GM18868 (cell line): ENCODE measurements at regions not wholly inside any gene's neighbourhood (a gene's known extent, or its start where the extent isn't known, plus 50 kb on each side); places are given as distances from the start of the nearest gene placed in this dataset.
"Not testable (repeated sequence)": the region's sequence is repeated elsewhere in the genome, so short reads cannot be mapped to it uniquely, and the experiment has no call there.

Experiments used
- ATAC-seq: cut with Tn5 transposase; IDR thresholded peaks from one replicate; pipeline ENCODE4 v1.9.1; 2021; ENCODE audit warnings: mild to moderate bottlenecking, moderate library complexity; ENCODE audit not compliant: unreplicated experiment

DNA sequence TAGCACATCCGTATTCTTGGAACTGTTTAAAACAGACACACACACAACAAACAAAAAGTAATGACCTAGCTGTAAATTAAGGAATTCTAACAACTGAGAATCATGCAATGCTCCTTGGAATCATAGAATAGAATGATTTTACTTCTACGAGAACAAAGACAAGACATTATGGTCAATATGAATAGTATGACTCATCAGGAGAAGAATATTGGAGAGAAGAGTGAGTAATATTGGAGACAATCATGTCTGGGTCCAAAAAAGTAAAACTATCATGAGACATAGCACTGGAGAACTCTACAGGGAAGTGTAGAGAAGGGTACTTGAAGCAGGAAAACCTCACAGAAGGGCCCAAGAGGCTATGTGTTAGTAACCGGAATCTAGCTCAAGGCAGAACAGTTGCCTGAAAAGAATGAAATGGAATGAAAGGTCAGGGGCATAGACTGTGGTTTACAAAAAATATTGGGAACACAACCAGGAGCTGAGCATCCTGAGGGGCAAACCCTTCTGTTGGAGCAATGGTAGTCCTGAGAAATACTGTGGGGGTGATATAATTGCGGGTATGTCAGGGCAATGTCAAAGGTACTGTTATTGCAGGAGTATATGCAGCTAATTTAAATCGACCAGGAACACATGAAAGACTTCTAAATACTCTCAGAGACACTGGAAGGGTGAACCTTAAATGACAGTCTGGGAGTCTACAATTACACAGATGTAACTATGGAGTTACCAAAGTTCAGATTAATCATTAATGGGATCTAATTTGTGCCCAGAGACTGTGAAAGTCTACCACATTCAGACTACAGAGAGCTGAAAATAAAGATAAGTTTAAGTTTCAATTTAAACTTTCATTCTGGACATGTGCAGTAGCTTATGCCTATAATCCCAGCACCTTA lies 201.2 kb downstream of the BCHE start:
- ATAC-seq = no peak

DNA sequence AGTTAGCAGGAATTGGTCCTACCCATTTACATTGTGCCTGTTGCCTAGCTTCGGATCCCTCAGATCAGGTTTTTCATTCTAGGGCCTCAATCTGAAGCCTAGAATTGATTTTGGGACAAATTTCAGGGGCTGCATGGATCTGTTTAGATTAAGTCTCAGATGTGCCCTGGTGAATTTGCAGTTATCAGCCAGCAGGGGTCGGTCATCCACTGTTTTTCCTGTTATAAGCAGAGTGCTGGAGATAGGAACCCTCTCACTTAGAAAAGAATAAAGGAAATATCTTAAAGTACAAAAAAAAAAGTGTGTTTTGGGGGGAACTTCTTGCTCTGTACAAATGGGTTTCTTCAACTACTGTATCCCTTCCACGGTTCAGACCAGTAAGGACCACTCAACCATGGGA lies 212.5 kb downstream of the BCHE start:
- no peak for ATAC-seq

DNA sequence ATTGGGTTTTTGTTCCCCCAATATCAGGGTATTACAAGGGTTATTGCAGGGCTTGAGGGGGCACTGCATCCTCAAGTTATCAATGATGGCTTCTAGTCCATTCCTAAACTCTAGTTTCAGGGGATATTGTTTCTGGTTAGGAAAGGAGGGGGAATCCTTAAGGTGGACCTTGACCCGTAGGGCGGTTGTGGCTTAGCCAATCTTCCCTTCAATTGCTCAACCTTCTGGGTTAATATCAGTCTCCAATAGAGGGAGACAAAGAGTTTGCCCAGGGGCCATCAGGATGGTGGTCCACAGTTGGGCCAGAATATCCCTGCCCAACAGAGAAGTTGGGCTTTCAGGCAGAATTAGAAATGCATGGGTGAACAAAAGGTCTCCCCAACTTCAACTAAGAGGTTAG lies 214.9 kb downstream of the BCHE start:
- no peak for ATAC-seq

DNA sequence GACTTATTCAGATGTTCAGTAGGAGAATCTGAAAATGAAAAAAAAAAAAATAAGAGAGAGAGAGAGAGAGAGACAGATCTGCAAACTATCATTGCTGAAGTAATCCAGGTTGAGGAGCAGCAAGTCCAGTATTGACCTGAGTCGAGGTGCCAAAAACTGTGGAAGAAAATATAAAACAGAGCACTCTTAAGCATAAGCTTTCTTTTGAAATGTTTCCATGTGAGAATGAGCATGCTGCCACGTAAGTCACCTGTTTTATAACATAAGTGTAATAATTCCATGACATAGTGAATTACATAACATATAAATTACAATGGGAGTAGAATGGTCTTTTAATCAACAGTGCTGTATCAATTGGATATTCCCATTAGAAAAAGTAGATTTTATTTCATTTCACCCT lies 218.2 kb downstream of the BCHE start:
- ATAC-seq = no peak

DNA sequence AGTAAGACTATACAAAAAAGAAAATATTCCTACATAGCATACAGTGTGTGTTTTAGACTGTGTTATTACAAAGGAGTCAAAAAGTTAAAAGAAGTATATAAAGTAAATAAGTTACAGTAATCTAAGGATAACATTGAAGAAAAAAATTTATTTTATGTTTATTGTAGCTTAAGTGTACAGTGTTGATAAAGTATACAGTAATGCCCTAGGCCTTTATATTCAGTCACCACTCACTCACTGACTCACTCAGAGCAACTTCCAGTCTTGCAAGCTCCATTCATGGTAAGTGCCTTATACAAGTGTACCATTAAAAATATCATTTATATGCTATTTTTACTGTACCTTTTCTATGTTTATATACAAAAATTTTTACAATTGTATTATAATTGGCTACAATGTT lies 220.1 kb downstream of the BCHE start:
- no peak for ATAC-seq

DNA sequence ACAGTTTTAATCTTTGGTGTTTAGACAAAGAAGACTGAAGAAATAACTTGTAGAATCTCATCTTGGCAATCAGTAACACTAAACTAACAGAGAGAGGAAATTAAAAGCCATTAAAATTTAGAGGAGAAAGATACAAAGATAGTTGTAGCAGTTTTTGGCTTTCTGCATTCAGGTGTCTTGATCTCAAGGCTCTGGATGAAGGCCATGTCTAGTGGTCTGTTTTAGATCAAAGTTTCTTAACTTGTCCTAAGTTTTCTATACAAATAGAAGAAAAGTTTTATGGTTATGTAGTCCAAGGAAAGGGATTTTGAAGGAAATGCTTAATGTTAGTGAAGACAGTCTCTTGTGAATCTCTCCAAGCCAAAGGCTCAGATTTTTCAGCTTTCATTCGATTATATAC lies 222.9 kb downstream of the BCHE start:
- ATAC-seq = no peak

DNA sequence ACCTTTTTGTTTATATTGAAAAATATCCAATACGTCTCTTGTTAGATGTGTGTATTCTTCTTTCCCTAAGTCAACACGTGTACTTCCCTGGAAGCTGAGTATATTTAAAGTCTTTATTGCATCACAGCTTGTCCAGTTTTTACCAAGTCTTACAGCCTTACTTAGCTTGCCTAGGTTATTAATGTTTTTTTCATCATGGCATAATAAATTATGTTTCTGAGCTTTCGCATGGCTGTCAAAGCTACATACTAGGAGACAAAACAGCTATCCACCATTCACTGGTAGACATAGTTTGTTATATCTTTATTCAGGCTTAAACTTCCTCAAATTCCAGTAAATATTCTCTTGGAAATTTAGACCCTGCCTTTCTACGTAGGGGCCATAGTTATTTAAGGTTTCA lies 224.2 kb downstream of the BCHE start:
- ATAC-seq = no peak

DNA sequence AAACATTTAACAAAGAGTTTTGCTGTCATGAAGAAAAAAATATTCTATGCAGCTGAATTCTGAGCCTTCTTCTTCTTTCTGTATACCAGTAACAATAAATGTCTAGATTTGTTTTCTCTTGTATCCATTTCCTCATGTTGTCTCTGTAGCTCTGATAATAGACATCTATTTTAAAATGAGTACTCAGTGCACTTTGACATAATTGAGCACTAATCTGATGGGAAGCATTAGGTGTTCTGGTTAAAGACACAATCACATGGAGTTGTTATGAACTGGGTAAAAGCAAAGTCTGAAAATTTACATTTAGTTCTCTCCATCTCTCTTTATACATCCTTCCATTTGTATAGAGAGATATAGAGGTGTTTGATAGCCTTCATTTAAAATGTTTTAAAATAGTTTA lies 230.0 kb downstream of the BCHE start:
- no peak for ATAC-seq

DNA sequence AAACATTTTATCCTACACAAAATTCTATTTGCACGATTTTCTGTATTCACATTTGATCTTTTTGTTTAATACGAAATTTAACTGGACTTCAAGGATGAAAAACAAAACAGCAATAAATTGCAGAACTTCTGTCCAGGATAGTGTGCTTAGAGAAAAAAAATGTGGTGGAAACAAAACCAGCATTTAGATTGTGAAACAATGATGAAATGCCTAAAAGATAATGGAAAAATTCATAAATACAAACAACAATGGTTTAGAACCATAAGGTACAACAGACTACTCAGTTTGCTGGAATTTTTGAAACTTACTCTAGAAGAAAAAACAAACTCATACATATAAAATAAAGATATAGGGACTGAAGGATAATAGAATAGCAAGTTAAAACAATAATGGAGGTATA lies 234.0 kb downstream of the BCHE start:
- ATAC-seq = no peak

DNA sequence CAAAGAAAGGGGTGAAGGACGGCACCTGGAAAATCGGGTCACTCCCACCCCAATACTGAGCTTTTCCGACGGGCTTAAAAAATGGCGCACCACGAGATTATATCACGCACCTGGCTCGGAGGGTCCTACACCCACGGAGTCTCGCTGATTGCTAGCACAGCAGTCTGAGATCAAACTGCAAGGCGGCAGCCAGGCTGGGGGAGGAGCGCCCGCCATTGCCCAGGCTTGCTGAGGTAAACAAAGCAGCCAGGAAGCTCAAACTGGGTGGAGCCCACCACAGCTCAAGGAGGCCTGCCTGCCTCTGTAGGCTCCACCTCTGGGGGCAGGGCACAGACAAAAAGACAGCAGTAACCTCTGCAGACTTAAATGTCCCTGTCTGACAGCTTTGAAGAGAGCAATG lies 264.7 kb downstream of the BCHE start:
- ATAC-seq = not testable (repeated sequence)

DNA sequence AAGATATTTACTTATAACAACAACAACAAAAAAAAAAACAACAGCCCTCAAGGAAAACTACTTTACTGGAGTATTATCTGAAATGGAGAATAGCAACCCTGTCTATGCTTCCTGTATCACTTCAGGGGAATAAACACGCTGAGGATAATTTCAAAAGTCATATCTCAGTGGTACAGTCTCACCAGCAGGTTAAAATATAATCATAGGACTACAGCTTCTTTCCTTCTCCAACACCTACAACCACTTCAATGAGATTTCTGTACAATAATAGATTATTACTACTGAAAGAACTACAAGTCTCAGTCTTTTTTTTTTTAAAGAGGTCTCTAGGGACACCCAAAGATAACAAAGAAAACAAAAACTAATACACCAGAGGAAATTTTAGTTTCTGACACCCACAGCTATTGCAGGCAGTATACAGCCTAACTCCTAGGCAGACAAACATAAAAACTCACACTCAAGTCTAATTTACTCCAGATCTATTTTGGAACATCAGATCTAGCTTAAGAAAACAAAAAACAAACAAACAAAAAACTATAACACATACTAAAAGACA lies 268.2 kb downstream of the BCHE start:
- peak; percentile 61 for ATAC-seq

DNA sequence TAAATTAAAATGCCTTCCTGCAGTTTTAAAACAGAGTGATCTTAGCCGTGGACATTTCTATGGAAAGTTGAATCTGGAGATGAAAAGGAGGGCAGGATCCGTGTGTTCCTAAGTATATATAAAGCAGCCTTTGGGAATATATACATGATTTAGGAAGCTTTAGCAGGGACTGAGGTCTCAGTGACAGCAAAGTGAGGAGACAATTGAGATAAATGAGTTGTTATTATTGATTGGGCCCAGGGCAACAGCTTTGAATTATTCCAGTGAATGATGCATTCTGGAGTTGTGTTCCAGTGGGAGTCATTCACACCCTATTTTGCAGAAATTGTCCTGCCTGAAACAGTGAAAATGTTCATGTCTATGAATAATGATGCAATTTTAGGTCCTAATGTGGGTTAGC lies 281.4 kb downstream of the BCHE start:
- ATAC-seq = no peak

DNA sequence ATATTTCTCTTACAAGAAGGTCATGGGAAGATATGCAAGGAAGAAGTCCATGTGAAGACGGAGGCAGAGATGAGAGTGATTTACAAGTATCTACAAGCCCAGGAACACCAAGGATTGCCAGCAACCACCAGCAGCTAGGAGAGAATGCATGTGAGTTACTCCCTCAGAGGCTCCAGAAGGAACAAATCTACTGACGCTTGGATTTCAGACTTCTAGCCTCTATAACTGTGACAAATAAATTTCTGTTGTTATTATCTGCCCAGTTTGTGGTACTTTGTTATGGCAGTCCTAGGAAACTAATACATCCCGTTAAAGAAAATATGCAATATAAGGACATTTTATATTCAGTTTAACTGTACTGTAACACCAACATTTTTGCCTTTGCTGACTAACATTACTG lies 283.9 kb downstream of the BCHE start:
- ATAC-seq = no peak

DNA sequence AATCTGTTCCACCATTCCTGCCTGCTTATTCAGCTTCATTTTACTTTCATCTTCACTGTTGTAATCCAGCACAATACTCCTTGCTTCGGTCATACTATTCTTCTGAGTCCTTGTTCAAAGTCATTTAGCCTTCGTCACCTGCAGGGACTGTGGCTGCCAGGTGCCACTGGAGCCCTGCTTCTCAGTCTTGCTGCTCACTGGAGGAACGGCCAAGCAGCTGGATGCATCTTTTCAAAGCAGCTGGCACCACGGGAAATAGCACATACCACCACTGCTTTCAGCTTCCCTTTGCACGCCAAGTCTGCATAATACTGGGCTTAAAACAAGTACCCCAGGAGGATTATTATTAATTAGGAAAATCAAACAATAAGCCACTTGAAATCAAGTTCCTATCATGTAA lies 287.6 kb downstream of the BCHE start:
- no peak for ATAC-seq

DNA sequence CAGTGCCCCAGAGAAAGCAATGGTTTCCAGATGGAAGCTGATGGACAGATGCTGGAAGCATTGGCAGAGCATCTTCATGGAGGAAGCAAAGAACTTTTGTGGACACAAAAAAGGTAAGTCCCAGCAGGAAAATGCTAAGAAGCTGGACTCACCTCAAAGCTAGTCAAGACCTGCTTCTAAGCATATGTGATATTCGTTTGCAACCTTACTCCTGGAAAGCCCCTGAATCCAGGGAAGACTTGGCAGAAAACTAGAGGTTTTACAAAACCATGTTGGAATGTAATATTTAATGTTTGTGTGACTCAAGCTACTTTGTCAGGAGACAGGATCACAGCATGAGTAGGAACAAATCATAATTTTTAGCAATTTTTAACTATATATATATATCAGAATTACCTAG lies 288.2 kb downstream of the BCHE start:
- ATAC-seq = no peak

DNA sequence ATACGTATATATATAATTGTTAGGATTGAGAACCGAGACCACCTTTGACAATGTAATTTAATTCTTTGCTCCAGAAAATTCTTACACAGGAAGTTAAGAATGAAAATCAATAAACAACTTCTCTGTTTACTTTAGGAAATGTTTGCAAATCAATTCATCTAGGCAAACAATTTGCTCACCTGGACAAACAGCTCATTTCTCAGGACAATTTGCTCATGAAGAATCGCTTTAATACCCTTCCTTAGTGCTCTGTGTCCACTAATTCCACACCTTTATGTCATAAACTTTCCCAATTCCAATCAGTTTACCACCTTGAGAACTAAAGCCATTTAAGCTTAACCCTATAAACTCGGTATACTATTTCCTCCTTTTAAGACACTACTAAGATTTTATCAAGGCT lies 292.2 kb downstream of the BCHE start:
- ATAC-seq = no peak

DNA sequence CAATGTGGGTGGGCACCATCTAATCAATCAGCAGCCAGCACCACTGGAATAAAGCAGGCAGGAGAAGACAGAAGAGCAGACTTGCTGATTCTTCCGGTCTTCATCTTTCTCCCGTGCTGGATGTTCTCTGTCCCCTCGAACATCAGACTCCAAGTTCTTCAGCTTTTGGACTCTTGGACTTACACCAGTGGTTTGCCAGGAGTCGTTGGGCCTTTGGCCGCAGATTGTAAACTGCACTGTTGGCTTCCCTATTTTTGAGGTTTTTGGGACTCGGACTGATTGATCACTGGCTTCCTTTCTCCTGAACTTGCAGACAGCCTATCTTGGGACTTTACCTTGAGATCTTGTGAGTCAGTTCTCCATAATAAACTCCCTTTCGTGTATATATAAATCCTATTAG lies 292.8 kb downstream of the BCHE start:
- ATAC-seq = no peak

DNA sequence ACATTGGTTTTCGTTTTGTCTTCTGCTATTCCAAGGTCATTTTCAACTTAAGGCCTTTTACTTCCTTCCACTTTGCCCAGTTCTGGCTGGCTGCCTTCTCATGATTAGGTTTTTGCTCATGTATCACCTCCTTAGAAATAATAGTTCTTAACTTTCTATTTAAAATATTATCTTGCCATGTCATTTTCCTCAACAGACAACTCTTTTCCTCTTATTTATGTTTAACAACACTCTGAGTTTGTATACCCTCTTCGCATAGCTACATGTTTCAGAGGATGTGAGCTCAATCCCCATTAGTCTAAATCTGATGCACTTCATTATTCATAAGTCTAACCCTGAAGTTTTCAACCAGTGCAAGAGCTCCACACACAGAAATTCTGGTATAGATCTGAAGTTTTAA lies 299.1 kb downstream of the BCHE start:
- no peak for ATAC-seq

DNA sequence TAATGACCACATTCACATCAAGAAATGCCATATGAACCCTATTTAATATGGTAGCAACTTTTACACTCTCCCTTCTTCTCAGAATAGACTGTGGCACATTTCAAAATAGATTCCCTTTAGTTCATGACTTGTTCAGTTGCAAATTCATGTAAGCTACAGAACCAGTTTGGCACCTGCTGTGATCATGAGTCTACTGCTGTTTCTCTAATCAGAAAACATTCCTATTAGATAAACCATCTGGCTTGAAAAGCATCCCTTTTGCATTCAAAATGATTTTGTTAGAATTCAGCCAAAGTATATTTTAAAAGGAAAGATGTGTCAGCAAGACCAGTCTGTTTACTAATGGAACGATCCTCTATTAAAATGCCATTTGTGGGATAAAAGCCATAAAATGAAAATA lies 304.4 kb downstream of the BCHE start:
- no peak for ATAC-seq

DNA sequence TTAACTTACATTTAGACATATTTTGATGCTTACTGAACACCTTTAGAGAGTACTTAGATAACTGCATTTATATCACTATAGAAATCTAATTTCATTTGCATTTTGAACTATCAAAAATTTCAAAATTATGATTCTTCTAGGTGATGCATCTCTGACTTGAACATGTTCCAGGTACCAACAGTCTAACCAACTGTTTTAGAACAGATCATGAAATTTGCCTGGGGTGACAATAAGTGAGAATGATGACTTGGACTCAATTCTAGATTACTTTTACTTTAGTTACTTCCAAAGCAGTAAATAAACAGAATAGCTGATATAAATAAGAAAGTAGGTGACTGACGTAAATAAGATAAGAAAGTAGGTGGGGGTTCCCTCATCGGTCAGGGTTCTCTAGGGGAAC lies 307.8 kb downstream of the BCHE start:
- ATAC-seq = no peak

DNA sequence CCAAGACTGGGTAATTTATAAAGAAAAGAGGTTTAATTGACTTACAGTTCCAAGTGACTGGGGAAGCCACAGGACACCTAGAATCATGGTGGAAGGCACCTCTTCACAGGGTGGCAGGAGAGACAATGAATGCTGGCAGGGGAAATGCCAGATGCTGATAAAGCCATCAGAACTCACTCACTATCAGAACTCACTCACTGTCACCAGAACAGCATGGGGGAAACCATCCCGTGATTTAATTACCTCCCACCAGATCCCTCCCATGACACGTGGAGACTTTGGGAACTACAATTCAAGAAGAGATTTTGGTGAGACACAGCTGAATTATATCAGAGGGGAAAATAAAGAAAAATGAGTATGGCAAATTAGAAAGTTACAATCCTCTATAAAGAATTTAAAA lies 310.9 kb downstream of the BCHE start:
- no peak for ATAC-seq

DNA sequence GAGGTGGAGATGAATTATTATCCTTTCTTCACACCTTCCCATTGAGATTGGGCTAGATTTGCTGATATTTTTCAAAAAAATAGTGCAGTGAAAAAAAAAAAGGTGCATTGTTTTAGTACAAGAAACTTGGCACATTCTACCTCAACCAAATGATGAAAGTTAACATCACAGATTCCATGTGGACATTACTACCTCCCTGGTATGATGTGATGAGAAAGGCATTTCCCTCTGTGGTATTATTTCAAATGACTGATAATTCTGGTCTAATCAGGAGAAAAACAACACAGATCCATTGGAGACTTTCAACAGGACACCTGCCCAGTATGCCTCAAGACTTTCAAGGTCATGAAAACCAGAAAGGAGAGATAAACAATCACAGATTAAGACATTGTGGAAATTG lies 313.4 kb downstream of the BCHE start:
- ATAC-seq = no peak

DNA sequence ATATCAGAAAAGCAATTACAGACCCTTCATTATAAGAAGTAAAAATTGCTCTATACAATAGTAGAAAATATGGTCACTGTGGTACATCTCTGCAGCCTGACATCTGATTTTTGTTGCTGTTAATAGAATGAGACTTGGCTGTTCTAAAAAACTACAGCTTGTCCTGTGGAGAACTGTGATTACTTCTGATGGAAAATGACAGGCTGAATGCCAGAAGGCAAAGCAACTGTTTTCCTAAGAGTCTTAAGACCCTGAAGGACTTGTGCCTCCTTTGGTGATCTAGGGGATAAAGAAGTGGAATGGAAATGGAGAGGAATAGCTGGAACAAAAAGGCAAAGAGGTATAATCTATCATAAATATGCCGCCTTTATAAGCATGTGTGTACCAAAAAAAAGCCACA lies 314.8 kb downstream of the BCHE start:
- no peak for ATAC-seq
